ENCODE measurements at regions not wholly inside any gene's neighbourhood (a gene's known extent, or its start where the extent isn't known, plus 50 kb on each side); places are given as distances from the start of the nearest gene placed in this dataset.
A peak's percentile ranks its signal among the peaks of the same experiment; 100 is the strongest.

DNA sequence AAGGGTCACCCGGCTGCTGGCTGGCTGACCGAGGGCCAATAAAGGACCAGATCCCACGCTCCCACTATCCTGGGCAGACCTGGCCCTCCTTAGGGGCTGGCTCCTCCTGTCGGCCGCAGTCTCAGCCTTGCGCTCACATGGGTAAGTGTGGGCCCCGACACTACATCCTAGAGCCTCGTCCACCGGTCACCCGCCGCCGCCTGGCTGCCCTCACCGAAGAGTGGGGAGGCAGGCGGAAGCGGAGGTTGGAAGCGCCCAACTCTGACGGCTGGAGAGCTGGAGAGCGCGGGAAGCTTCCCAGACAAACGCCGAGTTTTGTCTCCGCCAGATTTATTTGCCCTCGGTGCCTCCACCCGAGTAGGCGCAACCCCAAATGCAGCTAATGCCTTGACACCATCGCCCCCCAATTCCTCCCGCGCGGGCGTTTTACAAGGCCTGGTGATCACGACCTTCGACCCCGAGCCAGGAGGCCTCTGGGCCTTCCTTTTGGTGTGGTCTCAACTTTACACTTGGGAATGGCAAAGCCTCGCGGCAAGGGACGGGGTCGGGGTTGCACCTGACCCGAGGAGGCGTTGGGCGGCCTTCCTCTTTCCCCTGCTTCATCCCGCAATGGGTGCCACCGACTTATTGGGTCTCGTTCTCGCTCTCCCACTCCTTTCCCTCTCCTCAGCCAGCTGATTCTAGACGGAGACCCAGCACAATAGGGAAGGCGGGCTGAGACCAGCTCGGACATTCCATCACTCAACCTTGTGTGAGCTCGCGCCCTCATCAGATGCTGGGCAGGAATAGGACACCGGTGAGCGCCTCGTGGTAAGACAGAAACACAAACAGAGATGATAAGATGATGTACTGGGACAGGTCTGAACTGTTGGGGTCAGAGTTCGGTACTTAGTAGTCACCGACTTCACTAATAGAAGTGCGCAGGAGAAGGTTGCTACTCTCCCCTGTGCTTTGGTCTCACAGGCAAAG is 78.3 kb upstream of the ANO4 start:
- Mint-ChIP-seq H3K27ac (ENCODE audit: unreplicated experiment) (no peak overlapping the region), H3K4me1 (peaks cover 4% of the 10 kb centered on the region), H3K36me3 (ENCODE audit: low read depth) (no peaks in the 10 kb centered on the region), H3K4me3 (peak overlapping the region; percentile 69), H3K27me3 (ENCODE audit: low read depth) (peaks cover 72% of the 10 kb centered on the region), H3K9me3 (no peaks in the 10 kb centered on the region)
- TF ChIP-seq, protein P1, sequence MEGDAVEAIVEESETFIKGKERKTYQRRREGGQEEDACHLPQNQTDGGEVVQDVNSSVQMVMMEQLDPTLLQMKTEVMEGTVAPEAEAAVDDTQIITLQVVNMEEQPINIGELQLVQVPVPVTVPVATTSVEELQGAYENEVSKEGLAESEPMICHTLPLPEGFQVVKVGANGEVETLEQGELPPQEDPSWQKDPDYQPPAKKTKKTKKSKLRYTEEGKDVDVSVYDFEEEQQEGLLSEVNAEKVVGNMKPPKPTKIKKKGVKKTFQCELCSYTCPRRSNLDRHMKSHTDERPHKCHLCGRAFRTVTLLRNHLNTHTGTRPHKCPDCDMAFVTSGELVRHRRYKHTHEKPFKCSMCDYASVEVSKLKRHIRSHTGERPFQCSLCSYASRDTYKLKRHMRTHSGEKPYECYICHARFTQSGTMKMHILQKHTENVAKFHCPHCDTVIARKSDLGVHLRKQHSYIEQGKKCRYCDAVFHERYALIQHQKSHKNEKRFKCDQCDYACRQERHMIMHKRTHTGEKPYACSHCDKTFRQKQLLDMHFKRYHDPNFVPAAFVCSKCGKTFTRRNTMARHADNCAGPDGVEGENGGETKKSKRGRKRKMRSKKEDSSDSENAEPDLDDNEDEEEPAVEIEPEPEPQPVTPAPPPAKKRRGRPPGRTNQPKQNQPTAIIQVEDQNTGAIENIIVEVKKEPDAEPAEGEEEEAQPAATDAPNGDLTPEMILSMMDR (conservative IDR thresholded peaks at IDR 0.05) = no peak
- no peak for DNase-seq (ENCODE audit: low read depth, low spot score)

DNA sequence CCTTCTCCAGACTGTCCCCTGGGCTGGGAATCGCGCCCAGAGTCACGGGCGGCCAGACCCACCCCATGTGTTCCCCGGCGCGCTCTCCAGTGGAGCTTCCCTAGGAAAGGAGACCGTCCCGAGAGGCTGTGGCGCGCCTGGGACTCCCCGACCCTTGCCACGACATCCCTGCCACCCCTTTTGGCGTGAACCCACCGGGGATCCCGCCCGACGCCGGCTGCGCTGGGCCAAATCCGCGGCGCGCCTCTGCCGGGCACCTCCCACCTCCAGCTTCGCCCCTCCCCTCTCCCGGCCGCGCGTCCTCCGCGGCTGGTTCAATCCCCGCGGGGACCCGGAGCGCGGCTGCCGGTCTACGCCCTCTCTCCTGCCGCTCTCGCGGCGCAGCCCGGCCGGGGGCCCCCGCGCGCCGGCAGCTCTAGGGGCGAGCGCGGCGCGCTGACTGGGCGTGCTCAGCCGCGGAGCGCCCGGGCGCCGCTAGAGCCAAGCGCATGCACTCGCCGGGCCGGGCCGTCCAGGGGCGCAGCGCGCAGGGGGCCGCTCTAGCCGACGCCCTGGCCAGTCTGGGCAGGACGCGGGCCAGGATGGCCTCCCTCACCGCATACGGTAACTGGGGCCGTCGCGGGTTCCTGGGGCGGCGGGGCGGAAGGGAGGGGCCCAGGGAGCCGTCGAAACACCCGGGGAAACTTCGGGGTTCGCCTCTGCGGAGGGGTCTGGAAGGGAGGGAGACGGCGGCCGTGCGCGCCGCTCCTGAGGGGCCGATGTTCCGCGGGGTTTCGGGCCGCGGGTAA is 77.4 kb upstream of the ANO4 start:
- Mint-ChIP-seq H3K4me1 (peaks cover 7% of the 10 kb centered on the region), H3K27ac (ENCODE audit: unreplicated experiment) (no peak overlapping the region), H3K9me3 (no peaks in the 10 kb centered on the region), H3K27me3 (ENCODE audit: low read depth) (peaks cover 73% of the 10 kb centered on the region), H3K4me3 (peak overlapping the region; percentile 69), H3K36me3 (ENCODE audit: low read depth) (no peaks in the 10 kb centered on the region)
- peak; percentile 21 for DNase-seq (ENCODE audit: low read depth, low spot score)
- TF ChIP-seq, protein P1 (conservative IDR thresholded peaks at IDR 0.05) = no peak

DNA sequence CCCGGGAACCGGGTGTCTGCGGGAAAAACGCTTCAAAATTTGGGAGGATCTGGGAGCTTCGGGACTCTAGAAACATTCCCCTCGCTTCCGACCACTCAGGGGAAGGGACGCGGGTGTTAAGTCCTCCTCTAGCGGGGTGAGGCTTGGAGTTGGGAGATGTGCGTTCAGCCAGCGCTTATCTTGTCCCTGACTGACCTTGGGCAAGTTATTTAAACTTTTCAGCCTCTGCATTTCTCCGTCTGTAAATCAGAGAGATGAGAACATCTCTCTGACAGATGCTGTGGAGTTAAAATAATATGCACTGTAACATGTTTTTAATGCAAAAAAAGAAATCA is 76.9 kb upstream of the ANO4 start:
- H3K9me3 Mint-ChIP-seq = no peaks in the 10 kb centered on the region
- H3K27ac Mint-ChIP-seq (ENCODE audit: unreplicated experiment) = no peak overlapping the region
- peaks cover 73% of the 10 kb centered on the region for H3K27me3 Mint-ChIP-seq (ENCODE audit: low read depth)
- TF ChIP-seq, protein P1 (conservative IDR thresholded peaks at IDR 0.05) = no peak
- no peak for DNase-seq (ENCODE audit: low read depth, low spot score)
- H3K36me3 Mint-ChIP-seq (ENCODE audit: low read depth) = no peaks in the 10 kb centered on the region
- H3K4me3 Mint-ChIP-seq = peak overlapping the region; percentile 68
- H3K4me1 Mint-ChIP-seq = peaks cover 11% of the 10 kb centered on the region

DNA sequence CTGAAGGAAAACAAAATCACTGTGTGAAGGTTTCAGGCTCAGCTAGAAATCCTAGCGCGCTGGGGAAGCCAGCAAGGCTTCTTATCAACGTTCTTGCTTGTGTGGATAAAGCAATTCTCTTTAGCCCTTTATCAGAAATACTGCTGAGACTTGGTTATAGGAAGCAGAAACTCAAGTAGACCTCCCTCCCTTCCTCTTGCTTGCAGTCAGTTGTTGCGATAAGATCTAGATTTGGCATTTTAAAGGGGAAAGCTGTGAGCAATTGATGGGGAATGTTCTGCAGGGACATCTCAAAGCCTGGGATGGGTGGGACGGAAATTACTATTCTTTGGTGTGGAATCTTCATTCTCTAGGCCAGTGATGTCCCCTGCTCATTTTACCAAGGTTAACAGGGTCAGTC is 76.4 kb upstream of the ANO4 start:
- H3K4me3 Mint-ChIP-seq = peak overlapping the region; percentile 68

DNA sequence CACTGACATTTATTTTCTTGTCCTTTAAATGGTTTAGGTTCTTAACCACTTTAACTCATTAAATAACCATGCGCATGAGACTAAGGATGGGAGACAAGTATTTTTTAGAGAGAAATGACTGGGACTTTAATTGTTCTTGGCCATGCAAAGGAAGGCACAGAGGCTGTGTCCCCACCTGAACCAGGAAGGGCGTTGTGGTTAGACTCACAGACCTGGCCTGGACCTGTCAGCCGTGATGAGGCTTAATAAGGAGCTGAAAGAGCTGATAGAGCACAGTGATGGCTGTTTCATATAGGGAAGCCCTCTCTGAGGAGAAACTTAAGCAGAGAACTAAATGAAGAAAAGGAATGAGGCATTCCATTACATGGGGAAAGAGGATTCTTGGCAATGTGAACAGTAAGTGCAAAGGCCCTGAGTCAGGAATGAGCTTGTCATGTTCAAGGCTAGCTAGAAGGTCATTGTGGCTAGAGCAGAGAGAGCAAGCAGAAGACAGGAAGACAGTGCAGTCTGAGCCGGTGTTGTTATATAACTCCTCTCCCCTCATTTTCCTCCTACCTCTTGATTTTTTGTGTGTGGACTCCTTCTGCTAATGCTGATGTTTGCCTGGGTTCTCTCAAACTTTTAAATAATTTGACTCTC is 74.4 kb upstream of the ANO4 start:
- DNase-seq (ENCODE audit: low read depth, low spot score) = no peak
- H3K27ac Mint-ChIP-seq (ENCODE audit: unreplicated experiment) = no peak overlapping the region
- no peaks in the 10 kb centered on the region for H3K36me3 Mint-ChIP-seq (ENCODE audit: low read depth)
- H3K4me3 Mint-ChIP-seq = no peak overlapping the region
- peaks cover 15% of the 10 kb centered on the region for H3K4me1 Mint-ChIP-seq
- TF ChIP-seq, protein P1 (conservative IDR thresholded peaks at IDR 0.05) = no peak
- H3K9me3 Mint-ChIP-seq = no peaks in the 10 kb centered on the region
- H3K27me3 Mint-ChIP-seq (ENCODE audit: low read depth) = peaks cover 59% of the 10 kb centered on the region

More for the DNA sequence above, 76.4 kb upstream of the ANO4 start:
- Mint-ChIP-seq H3K36me3 (ENCODE audit: low read depth) (no peaks in the 10 kb centered on the region), H3K4me1 (peaks cover 11% of the 10 kb centered on the region), H3K27me3 (ENCODE audit: low read depth) (peaks cover 73% of the 10 kb centered on the region), H3K27ac (ENCODE audit: unreplicated experiment) (no peak overlapping the region), H3K9me3 (no peaks in the 10 kb centered on the region)
- no peak for DNase-seq (ENCODE audit: low read depth, low spot score)
- TF ChIP-seq, protein P1 (conservative IDR thresholded peaks at IDR 0.05) = no peak

Data from neural crest cell (in vitro differentiated cells).